ENCODE measurements at regions not wholly inside any gene's neighbourhood (a gene's known extent, or its start where the extent isn't known, plus 50 kb on each side); places are given as distances from the start of the nearest gene placed in this dataset.

- FAIRE-seq (no peak), DNase-seq (ENCODE audit: insufficient read length, low spot score) (no peak)
Measured at GRCh38 chrX:42459735-42460134, 318.2 kb downstream of the PPP1R2C start.

DNA sequence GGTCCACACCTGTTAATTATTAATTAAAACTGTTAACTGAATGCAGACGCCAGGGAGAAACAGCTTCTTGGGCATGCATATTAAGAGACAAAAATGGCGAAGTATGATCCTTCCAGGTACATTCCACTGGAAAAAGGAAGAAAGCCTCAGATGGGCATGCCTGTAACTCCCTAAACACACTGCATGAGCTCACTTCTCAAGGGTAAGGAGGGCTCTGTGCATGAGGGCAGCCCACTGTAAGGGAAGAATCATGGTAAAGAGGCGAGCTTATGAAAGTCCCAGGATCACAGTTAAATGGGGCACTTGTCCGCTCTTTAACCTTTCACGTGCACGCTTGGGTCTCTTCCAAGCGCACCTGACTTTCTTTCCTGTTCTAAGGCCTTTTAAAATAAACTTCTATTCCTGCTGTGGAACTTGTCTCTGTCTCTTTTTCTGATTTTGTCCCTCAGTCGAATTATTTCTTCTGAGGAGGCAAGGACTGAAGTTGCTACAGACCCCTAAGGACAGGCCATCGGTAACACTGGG lies 321.7 kb downstream of the PPP1R2C start:
- DNase-seq (ENCODE audit: insufficient read length, low spot score), result no peak
- no peak for FAIRE-seq

GRCh38 chrX:42450228-42450627 lies 327.7 kb downstream of the PPP1R2C start:
- FAIRE-seq, result no peak

DNA sequence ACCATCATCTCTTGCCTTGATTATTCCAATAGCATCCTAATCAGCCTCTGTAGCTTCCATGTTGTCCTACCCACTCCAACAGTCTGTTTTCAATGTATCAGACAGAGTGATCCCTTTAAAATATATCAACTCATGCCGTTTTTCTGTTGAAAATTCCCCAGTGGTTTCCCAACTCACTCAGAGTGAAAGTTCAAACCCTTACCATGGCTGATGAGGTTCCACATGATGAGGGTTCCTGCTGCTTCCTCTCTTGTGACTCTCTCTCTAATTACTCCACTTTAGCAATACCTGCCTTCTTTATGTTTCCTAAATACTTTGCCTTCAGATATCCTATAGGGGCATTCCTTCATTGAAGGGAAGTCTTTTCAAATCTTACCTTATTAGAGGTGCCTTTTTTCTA lies 334.7 kb downstream of the PPP1R2C start:
- FAIRE-seq, result no peak

More at GRCh38 chrX:42450228-42450627, 327.7 kb downstream of the PPP1R2C start:
- no peak for DNase-seq (ENCODE audit: insufficient read length, low spot score)

DNA sequence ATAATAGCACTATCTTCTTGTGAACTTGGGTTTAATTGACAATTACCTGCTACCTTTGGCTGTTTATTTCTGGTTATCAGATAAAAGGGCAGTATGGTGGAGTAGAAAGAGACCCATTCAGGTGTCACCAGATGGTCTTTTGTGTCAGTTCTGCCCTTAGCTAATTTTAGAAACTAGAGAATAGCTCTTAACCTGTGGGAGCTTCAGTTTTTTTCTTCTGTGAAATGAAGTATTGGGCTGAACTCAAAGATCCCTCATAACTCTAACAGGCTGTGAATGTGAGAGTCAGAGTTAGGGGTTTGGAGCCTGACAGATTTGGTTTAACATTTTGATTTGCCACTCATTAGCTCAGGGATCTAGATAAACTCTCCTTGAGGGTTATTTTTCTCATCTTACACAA lies 335.2 kb downstream of the PPP1R2C start:
- DNase-seq (ENCODE audit: insufficient read length, low spot score) (no peak), FAIRE-seq (no peak)

More for the DNA sequence above, 334.7 kb downstream of the PPP1R2C start:
- no peak for DNase-seq (ENCODE audit: insufficient read length, low spot score)

DNA sequence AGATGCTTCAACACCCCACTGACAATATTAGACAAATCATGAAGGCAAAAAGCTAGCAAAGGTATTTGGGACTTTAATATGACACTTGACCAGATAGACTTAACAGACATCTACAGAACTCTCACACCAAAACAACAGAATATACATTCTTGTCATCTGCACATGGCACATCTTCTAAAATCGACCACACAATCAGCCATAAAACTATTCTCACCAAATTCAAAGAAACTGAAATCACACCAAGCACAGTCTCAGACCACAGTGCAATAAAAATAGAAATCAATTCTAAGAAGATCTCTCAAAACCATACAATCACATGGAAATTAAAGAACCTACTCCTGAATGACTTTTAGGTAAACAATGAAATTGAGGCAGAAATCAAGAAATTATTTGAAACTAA lies 340.8 kb downstream of the PPP1R2C start:
- DNase-seq (ENCODE audit: insufficient read length, low spot score) (no peak), FAIRE-seq (no peak)

- no peak for FAIRE-seq
- no peak for DNase-seq (ENCODE audit: insufficient read length, low spot score)
Measured at GRCh38 chrX:42434458-42435166, 343.4 kb downstream of the PPP1R2C start.

DNA sequence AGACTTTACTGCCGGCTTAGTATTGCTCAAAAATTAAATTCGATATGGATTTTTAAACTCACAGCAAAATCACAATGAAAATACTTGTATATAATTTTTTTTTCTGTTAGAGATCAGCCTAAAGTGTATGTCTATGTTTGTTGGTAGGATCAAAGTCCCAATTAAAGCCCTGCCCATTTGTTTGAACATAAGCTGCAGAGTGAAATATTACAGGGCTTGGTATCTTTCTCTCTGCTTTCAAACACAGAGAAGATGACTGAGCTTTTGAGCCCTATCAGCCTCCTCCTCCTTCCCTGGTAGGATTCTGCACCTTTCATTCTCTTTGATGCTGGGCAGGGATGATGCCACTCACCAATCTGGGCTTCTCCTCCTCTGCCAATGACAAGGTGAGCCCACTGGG lies 345.4 kb downstream of the PPP1R2C start:
- FAIRE-seq, result no peak

GRCh38 chrX:42422961-42423360 lies 355.0 kb downstream of the PPP1R2C start:
- no peak for DNase-seq (ENCODE audit: insufficient read length, low spot score)
- no peak for FAIRE-seq

More for the DNA sequence above, 345.4 kb downstream of the PPP1R2C start:
- no peak for DNase-seq (ENCODE audit: insufficient read length, low spot score)

DNA sequence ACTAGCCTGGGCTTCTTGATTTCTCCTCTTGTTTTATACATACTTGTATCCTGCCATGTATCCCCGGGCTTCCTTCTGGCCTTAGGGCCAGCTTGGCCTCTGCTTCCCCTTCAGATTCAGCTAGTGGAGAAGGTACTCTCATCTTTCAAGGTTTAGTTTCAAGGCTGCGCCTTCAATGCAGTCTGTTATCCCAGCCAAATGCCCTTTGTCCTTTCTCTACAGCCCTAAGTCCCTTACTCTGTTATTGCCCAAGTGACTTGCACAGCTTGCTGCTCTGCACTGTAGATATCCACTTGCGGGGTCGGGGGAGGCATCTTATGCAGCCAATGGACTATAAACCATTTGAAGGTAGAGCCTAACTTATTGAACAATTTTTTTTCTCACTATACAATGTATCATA lies 357.5 kb downstream of the PPP1R2C start:
- FAIRE-seq (no peak), DNase-seq (ENCODE audit: insufficient read length, low spot score) (no peak)

- FAIRE-seq, result no peak
- no peak for DNase-seq (ENCODE audit: insufficient read length, low spot score)
Measured at GRCh38 chrX:42415636-42416035, 362.3 kb downstream of the PPP1R2C start.

DNA sequence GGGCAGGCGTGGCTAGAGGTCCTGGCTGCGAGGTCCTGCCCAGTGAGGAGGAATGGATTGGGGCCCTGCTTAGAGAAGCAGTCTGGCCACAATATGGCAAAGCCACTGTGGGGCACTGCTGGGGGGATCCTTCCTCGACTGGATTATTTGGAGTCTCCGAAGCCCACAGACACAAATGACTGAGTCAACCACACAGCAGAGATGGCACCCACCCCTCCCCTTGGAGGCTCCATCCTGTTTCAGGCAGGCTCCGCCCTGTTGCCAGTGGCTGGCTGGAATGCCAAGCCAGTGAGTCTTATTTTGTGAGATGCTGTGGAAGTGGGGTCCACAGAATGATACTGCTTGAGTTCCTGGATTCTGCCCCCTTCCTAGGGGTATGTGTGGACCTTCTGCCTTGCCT lies 363.9 kb downstream of the PPP1R2C start:
- FAIRE-seq, result no peak
- DNase-seq (ENCODE audit: insufficient read length, low spot score), result no peak

- FAIRE-seq (no peak), DNase-seq (ENCODE audit: insufficient read length, low spot score) (no peak)
Measured at GRCh38 chrX:42399632-42400024, 378.3 kb downstream of the PPP1R2C start.

- FAIRE-seq (no peak), DNase-seq (ENCODE audit: insufficient read length, low spot score) (no peak)
Measured at GRCh38 chrX:42398967-42399631, 378.9 kb downstream of the PPP1R2C start.

DNA sequence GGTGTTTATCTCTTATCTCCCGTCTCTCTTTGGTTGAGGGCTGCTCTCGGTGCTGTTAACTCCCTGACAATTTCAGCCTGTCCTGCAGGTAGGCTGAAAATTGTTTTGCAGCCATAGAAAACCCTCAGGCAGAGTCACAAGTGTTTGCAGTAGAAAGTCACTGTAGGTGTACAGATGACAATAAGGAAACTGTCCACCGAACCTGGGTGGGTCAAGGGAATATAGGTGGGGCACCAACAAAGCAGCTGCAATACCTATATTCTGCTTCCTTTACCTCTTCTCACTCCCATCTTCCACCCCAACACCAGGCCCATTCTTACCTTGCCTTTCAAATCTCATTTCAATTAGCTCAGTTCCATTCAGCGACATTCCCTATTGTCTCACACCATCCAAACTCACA lies 381.8 kb downstream of the PPP1R2C start:
- DNase-seq (ENCODE audit: insufficient read length, low spot score) (no peak), FAIRE-seq (no peak)

GRCh38 chrX:42392846-42393245 lies 385.1 kb downstream of the PPP1R2C start:
- no peak for FAIRE-seq
- no peak for DNase-seq (ENCODE audit: insufficient read length, low spot score)

DNA sequence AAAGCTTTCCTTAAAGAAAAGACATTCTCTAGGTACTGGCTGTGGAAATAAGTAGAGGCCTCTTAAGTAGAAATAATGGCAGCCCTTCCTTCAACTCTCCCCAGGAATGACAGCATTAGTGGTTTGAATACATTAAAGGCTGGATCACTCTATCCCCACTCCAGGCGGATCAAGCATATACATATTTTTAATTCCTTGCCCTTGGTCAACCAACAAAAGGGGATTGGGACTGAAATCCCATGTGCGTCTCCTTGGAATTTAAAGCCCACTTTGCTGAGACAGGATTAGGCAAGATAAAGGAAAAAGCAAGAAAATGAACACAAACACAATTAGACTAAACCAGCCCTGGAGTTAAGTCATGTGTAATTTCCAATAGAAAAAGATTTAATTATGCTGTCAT lies 391.3 kb downstream of the PPP1R2C start:
- DNase-seq (ENCODE audit: insufficient read length, low spot score) (no peak), FAIRE-seq (no peak)

- FAIRE-seq (no peak), DNase-seq (ENCODE audit: insufficient read length, low spot score) (no peak)
Measured at GRCh38 chrX:42385730-42386129, 392.2 kb downstream of the PPP1R2C start.

DNA sequence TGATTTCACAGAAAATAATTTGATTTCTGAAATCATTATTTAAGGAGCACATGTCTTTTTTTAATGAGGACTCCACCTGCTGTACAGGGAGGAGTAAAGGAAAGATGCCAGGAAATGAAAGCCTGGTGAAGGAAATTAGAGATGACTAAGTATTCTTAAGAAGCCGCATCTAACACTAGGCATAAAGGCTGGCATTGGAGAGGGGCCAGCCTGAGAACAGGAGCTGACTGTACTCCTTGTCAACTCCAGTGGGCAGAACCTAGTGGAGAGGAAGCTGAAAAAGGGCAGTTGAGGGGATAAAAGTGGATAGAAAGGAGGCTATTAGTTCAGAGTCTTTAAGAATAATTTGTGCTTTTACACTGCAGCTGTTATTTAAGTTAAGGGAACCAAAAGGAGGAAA lies 393.0 kb downstream of the PPP1R2C start:
- no peak for DNase-seq (ENCODE audit: insufficient read length, low spot score)
- FAIRE-seq, result no peak

DNA sequence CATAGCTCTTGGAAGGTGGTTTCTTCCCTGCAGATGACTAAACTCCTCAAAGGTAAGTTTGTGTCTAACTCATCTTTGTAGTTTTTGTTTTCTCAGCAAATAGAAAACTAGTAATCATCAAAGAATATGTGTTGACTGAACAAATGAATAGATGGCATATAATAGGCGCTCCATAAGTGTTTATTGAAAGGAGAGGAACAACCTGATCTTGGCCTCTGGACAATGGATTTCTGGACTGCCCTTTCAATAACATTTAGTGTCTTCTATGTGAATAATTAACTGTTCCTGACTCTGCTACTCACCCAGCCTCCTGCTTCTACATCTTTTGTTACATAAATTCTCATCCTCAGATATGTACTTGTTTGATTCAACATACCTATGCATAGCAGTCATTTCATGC lies 399.1 kb downstream of the PPP1R2C start:
- no peak for FAIRE-seq
- no peak for DNase-seq (ENCODE audit: insufficient read length, low spot score)

- no peak for FAIRE-seq
- no peak for DNase-seq (ENCODE audit: insufficient read length, low spot score)
Measured at GRCh38 chrX:42375086-42375485, 402.9 kb downstream of the PPP1R2C start.

DNA sequence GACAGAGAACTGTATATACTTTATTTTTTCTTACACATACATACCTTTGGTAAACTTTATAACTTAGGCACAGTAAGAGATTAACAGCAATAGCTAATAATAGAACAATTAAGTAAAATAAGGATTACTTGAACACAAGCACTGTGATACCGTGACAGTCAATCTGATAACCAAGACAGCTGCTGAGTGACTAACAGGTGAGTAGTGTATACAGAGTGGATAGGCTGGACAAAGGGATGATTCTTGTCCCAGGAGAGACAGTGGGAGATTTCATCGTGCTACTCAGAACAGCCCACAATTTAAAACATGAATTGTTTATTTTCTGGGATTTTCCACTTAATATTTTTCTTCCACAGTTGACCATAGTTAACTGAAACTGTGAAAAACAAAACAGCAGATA lies 411.8 kb downstream of the PPP1R2C start:
- no peak for FAIRE-seq

More for the DNA sequence above, 411.8 kb downstream of the PPP1R2C start:
- DNase-seq (ENCODE audit: insufficient read length, low spot score), result no peak

Data from HTR-8/SVneo (cell line).